ENCODE measurements at regions not wholly inside any gene's neighbourhood (a gene's known extent, or its start where the extent isn't known, plus 50 kb on each side); places are given as distances from the start of the nearest gene placed in this dataset.
"Not testable (repeated sequence)": the region's sequence is repeated elsewhere in the genome, so short reads cannot be mapped to it uniquely, and the experiment has no call there.

DNA sequence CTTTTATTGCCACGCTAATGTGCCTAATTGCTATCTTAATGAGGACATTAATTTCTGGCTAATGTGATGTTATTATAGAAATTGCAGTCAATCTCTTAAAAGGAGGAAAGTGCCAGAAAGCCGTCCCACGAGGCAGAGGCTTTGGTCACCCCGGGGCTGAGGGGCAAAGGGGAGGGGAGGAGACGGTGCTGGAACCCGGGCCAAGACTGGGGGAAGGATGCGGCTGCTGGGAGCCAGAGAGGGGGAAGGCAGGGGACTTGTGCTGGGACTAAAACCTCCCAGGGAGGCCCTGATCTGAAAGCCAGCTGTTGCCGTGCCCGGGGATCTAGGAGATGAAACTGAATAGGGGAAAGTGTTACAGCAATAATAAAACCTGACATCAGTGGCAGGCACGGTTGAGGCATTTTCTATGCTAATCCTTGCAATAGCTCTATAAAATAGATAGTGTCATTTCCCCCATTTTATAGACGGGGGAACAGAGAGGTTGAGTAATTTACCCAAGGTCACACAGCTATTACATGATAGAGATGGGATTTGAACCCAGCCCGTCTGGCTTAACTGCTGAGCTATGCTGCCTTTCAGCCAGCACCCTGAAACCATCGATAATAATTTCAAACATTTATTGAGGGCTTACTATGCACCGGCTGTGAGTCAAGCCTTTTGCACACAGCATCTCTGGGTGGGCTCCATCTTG lies 83.2 kb upstream of the ADGRE5 start:
- TF ChIP-seq EZH2 (IDR thresholded peaks at IDR 0.05; ENCODE audit: low read length): not testable (repeated sequence)
- TF ChIP-seq, protein P1, sequence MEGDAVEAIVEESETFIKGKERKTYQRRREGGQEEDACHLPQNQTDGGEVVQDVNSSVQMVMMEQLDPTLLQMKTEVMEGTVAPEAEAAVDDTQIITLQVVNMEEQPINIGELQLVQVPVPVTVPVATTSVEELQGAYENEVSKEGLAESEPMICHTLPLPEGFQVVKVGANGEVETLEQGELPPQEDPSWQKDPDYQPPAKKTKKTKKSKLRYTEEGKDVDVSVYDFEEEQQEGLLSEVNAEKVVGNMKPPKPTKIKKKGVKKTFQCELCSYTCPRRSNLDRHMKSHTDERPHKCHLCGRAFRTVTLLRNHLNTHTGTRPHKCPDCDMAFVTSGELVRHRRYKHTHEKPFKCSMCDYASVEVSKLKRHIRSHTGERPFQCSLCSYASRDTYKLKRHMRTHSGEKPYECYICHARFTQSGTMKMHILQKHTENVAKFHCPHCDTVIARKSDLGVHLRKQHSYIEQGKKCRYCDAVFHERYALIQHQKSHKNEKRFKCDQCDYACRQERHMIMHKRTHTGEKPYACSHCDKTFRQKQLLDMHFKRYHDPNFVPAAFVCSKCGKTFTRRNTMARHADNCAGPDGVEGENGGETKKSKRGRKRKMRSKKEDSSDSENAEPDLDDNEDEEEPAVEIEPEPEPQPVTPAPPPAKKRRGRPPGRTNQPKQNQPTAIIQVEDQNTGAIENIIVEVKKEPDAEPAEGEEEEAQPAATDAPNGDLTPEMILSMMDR (optimal IDR thresholded peaks at IDR 0.05 in 1 of 3, IDR thresholded peaks at IDR 0.05 in 1 of 3, conservative IDR thresholded peaks at IDR 0.05 in 1 of 3; ENCODE audit: extremely low read depth in 1 of 3, insufficient read depth in 2 of 3, low read length in 3 of 3): not testable (repeated sequence)

Measured in keratinocyte (primary cell).